Motor neuron (in vitro differentiated cells): ENCODE measurements at regions not wholly inside any gene's neighbourhood (a gene's known extent, or its start where the extent isn't known, plus 50 kb on each side); places are given as distances from the start of the nearest gene placed in this dataset.

Experiments
- ATAC-seq, 8 experiments: fragments of 200-7000 bp; cut with Tn5 transposase; replicated peaks in 6 of 8; 2 replicates each; pipeline ENCODE4 v1.8.0; 2021; ENCODE audit warnings: mild to moderate bottlenecking in 8 of 8, moderate library complexity in 8 of 8
- H3K27ac ChIP-seq, 2 donors: fragments of 250-450 bp; sonication (Bioruptor Pico); 2 replicates each; pipeline ENCODE4 v1.9.0; 2021; ENCODE audit warnings: antibody characterized with exemption in 2 of 2, mild to moderate bottlenecking in 2 of 2, moderate library complexity in 1 of 2
- H3K4me1 ChIP-seq, 2 donors: fragments of 250-450 bp; sonication (Bioruptor Pico); replicated peaks in 1 of 2; 2 replicates each; pipeline ENCODE4 v1.6.1; 2021; ENCODE audit warnings: antibody characterized with exemption in 2 of 2, mild to moderate bottlenecking in 2 of 2, moderate library complexity in 1 of 2
- H3K4me3 ChIP-seq, 5 donors: fragments of 250-450 bp; sonication (Bioruptor Pico); 2 replicates each; pipeline ENCODE4 v1.9.0; 2021; ENCODE audit warnings: antibody characterized with exemption in 5 of 5, mild to moderate bottlenecking in 5 of 5, moderate library complexity in 4 of 5
- WGBS, 10 experiments: fragments of 450-650 bp; shearing (Covaris generic); methylation state at CpG; one replicate each; pipeline ENCODE4 v1.0.0; 2022; 5-methylcytosine and 5-hydroxymethylcytosine counted together
- in situ Hi-C, 9 experiments: fragments of 400-800 bp; cut with MboI; loops; one replicate each; pipeline ENCODE4 v1.15.0; 2021; ENCODE audit warnings: low sequenced_read_pairs in 9 of 9, low pct_unique_long_range_greater_than_20kb in 2 of 9; ENCODE audit not compliant: unreplicated experiment in 9 of 9

GRCh38 chr13:50319635-50320255 is 304.5 kb downstream of the KCNRG start:
- peaks cover 0 to 3% of the 10 kb centered on the region in 2 donors for H3K4me1 ChIP-seq
- ATAC-seq = no peak
- H3K27ac ChIP-seq = peak overlapping the region in 1 of 2 donors; percentile 19
- in situ Hi-C loops = no loop called here
- WGBS, 10 experiments = 11 to 100% (median 53%) methylated on average over 1 to 2 of the region's 2 CpGs; no CpG with 5 or more reads in 1 of the 10 experiments
- no peak overlapping the region for H3K4me3 ChIP-seq

GRCh38 chr13:50320271-50320862 is 305.1 kb downstream of the KCNRG start:
- no peak overlapping the region for H3K27ac ChIP-seq
- in situ Hi-C loops = no loop called here
- no peak overlapping the region for H3K4me3 ChIP-seq
- peak in 2 of 8 experiments; percentile 37 to 76 for ATAC-seq
- H3K4me1 ChIP-seq = peaks cover 0 to 3% of the 10 kb centered on the region in 2 donors
- 0% methylated on average over 1 of the region's 1 CpG; no CpG with 5 or more reads in 2 of the 10 experiments for WGBS, 10 experiments

GRCh38 chr13:50322006-50322405 is 306.8 kb downstream of the KCNRG start:
- in situ Hi-C loops = no loop called here
- H3K4me1 ChIP-seq = peaks cover 0 to 3% of the 10 kb centered on the region in 2 donors
- no peak overlapping the region for H3K4me3 ChIP-seq
- peak in 2 of 8 experiments; percentile 25 to 30 for ATAC-seq
- WGBS, 10 experiments = 33 to 100% (median 57%) methylated on average over 2 to 3 of the region's 3 CpGs
- no peak overlapping the region for H3K27ac ChIP-seq

GRCh38 chr13:50323440-50324065 is 308.3 kb downstream of the KCNRG start:
- Histone ChIP-seq H3K27ac (no peak overlapping the region), H3K4me1 (peaks cover 0 to 3% of the 10 kb centered on the region in 2 donors), H3K4me3 (no peak overlapping the region)
- ATAC-seq = peak in 2 of 8 experiments; percentile 19 to 43
- in situ Hi-C loops = no loop called here
- WGBS, 10 experiments = 7 to 100% (median 59%) methylated on average over 1 to 3 of the region's 3 CpGs; no CpG with 5 or more reads in 3 of the 10 experiments

GRCh38 chr13:50326271-50326670 is 311.0 kb downstream of the KCNRG start:
- Histone ChIP-seq H3K4me3 (no peak overlapping the region), H3K27ac (no peak overlapping the region), H3K4me1 (no peaks in the 10 kb centered on the region)
- 20 to 100% (median 86%) methylated on average over 1 to 3 of the region's 3 CpGs; no CpG with 5 or more reads in 3 of the 10 experiments for WGBS, 10 experiments
- in situ Hi-C loops = no loop called here
- no peak for ATAC-seq

GRCh38 chr13:50326811-50327210 is 311.6 kb downstream of the KCNRG start:
- ATAC-seq = no peak
- WGBS, 10 experiments = 5 to 91% (median 46%) methylated on average over 2 to 5 of the region's 5 CpGs; no CpG with 5 or more reads in 1 of the 10 experiments
- in situ Hi-C loops = no loop called here
- Histone ChIP-seq H3K27ac (no peak overlapping the region), H3K4me3 (no peak overlapping the region), H3K4me1 (no peaks in the 10 kb centered on the region)

- WGBS, 10 experiments = 81 to 95% (median 91%) methylated on average over 4 to 9 of the region's 9 CpGs; no CpG with 5 or more reads in 5 of the 10 experiments
- in situ Hi-C loops = no loop called here
- Histone ChIP-seq H3K4me3 (no peak overlapping the region), H3K27ac (no peak overlapping the region), H3K4me1 (no peaks in the 10 kb centered on the region)
- no peak for ATAC-seq
Measured at GRCh38 chr13:50334115-50334778, 319.0 kb downstream of the KCNRG start.

- H3K27ac ChIP-seq = no peak overlapping the region
- no peak for ATAC-seq
- no peak overlapping the region for H3K4me3 ChIP-seq
- in situ Hi-C loops = no loop called here
- H3K4me1 ChIP-seq = peaks cover under 1 to 6% of the 10 kb centered on the region in 2 donors
- WGBS, 10 experiments = 90 to 100% (median 96%) methylated on average over 1 to 5 of the region's 5 CpGs; no CpG with 5 or more reads in 2 of the 10 experiments
Measured at GRCh38 chr13:50334944-50335343, 319.7 kb downstream of the KCNRG start.

GRCh38 chr13:50339271-50339670 is 324.0 kb downstream of the KCNRG start:
- peak in 1 of 8 experiments; percentile 22 for ATAC-seq
- Histone ChIP-seq H3K4me1 (peaks cover 9 to 12% of the 10 kb centered on the region in 2 donors), H3K27ac (no peak overlapping the region), H3K4me3 (no peak overlapping the region)
- WGBS, 10 experiments = 50 to 100% (median 86%) methylated on average over 1 of the region's 1 CpG
- in situ Hi-C loops = no loop called here

- in situ Hi-C loops = no loop called here
- ATAC-seq = no peak
- H3K27ac ChIP-seq = no peak overlapping the region
- no peak overlapping the region for H3K4me3 ChIP-seq
- WGBS, 10 experiments = 25 to 89% (median 63%) methylated on average over 1 to 4 of the region's 4 CpGs; no CpG with 5 or more reads in 4 of the 10 experiments
- peaks cover 9 to 12% of the 10 kb centered on the region in 2 donors for H3K4me1 ChIP-seq
Measured at GRCh38 chr13:50340146-50340545, 324.9 kb downstream of the KCNRG start.

GRCh38 chr13:50340551-50341287 is 325.5 kb downstream of the KCNRG start:
- Histone ChIP-seq H3K4me3 (no peak overlapping the region), H3K4me1 (peaks cover 9 to 12% of the 10 kb centered on the region in 2 donors), H3K27ac (no peak overlapping the region)
- WGBS, 10 experiments = 25 to 82% (median 69%) methylated on average over 2 to 11 of the region's 17 CpGs; no CpG with 5 or more reads in 3 of the 10 experiments
- ATAC-seq = peak in 5 of 8 experiments; percentile 53 to 79 (median 76)
- in situ Hi-C loops = no loop called here

GRCh38 chr13:50341526-50341925 is 326.3 kb downstream of the KCNRG start:
- Histone ChIP-seq H3K4me1 (peaks cover 9 to 12% of the 10 kb centered on the region in 2 donors), H3K4me3 (no peak overlapping the region), H3K27ac (no peak overlapping the region)
- WGBS, 10 experiments = 41 to 100% (median 83%) methylated on average over 1 to 2 of the region's 2 CpGs; no CpG with 5 or more reads in 4 of the 10 experiments
- in situ Hi-C loops = no loop called here
- no peak for ATAC-seq
